HepG2 (cell line): ENCODE measurements at regions not wholly inside any gene's neighbourhood (a gene's known extent, or its start where the extent isn't known, plus 50 kb on each side); places are given as distances from the start of the nearest gene placed in this dataset.

Experiments used
- ATAC-seq: fragments of 200-7000 bp; cut with Tn5 transposase; 3 replicates; pipeline ENCODE4 v1.9.1; 2020; ENCODE audit warnings: mild to moderate bottlenecking, moderate library complexity
- BruUV-seq: library from RNA; stranded (reverse); fragments of 400-500 nt; replicated peaks from 2 replicates; lab custom pipeline; 2021; lab: Mats Ljungman, UMichigan
- CTCF ChIA-PET: fragments of 300-600 bp; formaldehyde crosslinking; extraction: SDS; loops from one replicate; lab custom pipeline; 2021; ENCODE audit warnings: low total read pairs, inconsistent platforms, low intra/inter-chr PET ratio; lab: Yijun Ruan, JAX
- POLR2A ChIA-PET: fragments of 350-600 bp; sonication (Branson Sonifier 250); formaldehyde crosslinking; loops from one replicate; lab custom pipeline; 2020; ENCODE audit warnings: antibody characterized with exemption, inconsistent platforms; lab: Yijun Ruan, JAX
- DNase-seq: peaks from one replicate; pipeline ENCODE4 v3.0.0-alpha.2; 2015; ENCODE audit warnings: low spot score
- FAIRE-seq: peaks from 3 replicates; lab custom pipeline; 2011; peaks lifted over from hg19 to GRCh38; lab: Jason Lieb, UNC
- H2AFZ ChIP-seq: one replicate; pipeline ENCODE4 v1.6.1; 2011; ENCODE audit warnings: low read length, inconsistent platforms
- H3K27ac ChIP-seq: fragments of 300-600 bp; 3 replicates; pipeline ENCODE4 v1.8.0; 2011; ENCODE audit warnings: mixed run types, mild to moderate bottlenecking, mixed read lengths, low read length, inconsistent platforms; ENCODE audit not compliant: insufficient read depth; ENCODE audit errors: extremely low read length
- H3K27me3 ChIP-seq, 2 experiments: fragments of 200-600 bp in 1 of 2; 2 replicates in 1 of 2; 3 replicates in 1 of 2; pipeline versions ENCODE4 v1.6.0 to v1.8.0; 2011; ENCODE audit warnings: low read length in 2 of 2, mild to moderate bottlenecking in 2 of 2, moderate library complexity in 2 of 2, inconsistent platforms in 1 of 2; ENCODE audit not compliant: insufficient read depth in 2 of 2, control insufficient read depth in 1 of 2
- H3K36me3 ChIP-seq, 2 experiments: fragments of 200-600 bp in 1 of 2; replicated peaks in 1 of 2; 2 replicates in 1 of 2; 3 replicates in 1 of 2; pipeline versions ENCODE4 v1.5.1 to v1.8.0; 2011; ENCODE audit warnings: low read length in 2 of 2, inconsistent platforms in 1 of 2; ENCODE audit not compliant: insufficient read depth in 2 of 2, control insufficient read depth in 1 of 2
- H3K4me1 ChIP-seq: 2 replicates; pipeline ENCODE4 v1.5.1; 2012; ENCODE audit warnings: low read length, inconsistent platforms; ENCODE audit not compliant: insufficient read depth
- H3K4me2 ChIP-seq: 2 replicates; pipeline ENCODE4 v1.6.0; 2011; ENCODE audit warnings: low read depth, low read length, inconsistent platforms
- H3K4me3 ChIP-seq, 3 experiments: fragments of 200-600 bp in 1 of 3; sonication (generic), shearing (Covaris generic) in 1 of 3; replicated peaks in 1 of 3; 2 replicates each; pipeline ENCODE4 v1.5.1; 2011 to 2016; ENCODE audit warnings: low read length in 3 of 3, inconsistent platforms in 2 of 3, low read depth in 2 of 3, mild to moderate bottlenecking in 2 of 3, control low read depth in 1 of 3, mixed read lengths in 1 of 3; ENCODE audit not compliant: insufficient read depth in 1 of 3
- H3K79me2 ChIP-seq: one replicate; pipeline ENCODE4 v1.6.1; 2011; ENCODE audit warnings: low read length, inconsistent platforms; ENCODE audit not compliant: insufficient read depth
- H3K9ac ChIP-seq: 2 replicates; pipeline ENCODE4 v1.6.0; 2011; ENCODE audit warnings: mild to moderate bottlenecking, low read depth, low read length, inconsistent platforms; ENCODE audit not compliant: insufficient read depth
- H3K9me3 ChIP-seq: 2 replicates; pipeline ENCODE4 v1.5.1; 2012; ENCODE audit warnings: mild to moderate bottlenecking, low read length
- H4K20me1 ChIP-seq: 2 replicates; pipeline ENCODE4 v1.6.0; 2011; ENCODE audit warnings: inconsistent platforms, mild to moderate bottlenecking, low read length, moderate library complexity; ENCODE audit not compliant: insufficient read depth
- ATF1 ChIP-seq: IDR thresholded peaks from 2 replicates; pipeline ENCODE4 v1.6.1; 2016; ENCODE audit warnings: mild to moderate bottlenecking, control low read depth
- HNF4A ChIP-seq: sonication (generic); formaldehyde crosslinking; IDR thresholded peaks from 2 replicates; pipeline ENCODE4 v1.4.0; 2020; ENCODE audit warnings: missing genetic modification reagents
- PRDM10 ChIP-seq: sonication (generic); formaldehyde crosslinking; IDR thresholded peaks from 2 replicates; pipeline ENCODE4 v1.4.0; 2020; ENCODE audit warnings: low read depth, missing genetic modification reagents
- YY1 ChIP-seq: IDR thresholded peaks from 2 replicates; pipeline ENCODE4 v1.6.1; 2011; ENCODE audit warnings: low read length, low read depth, moderate library complexity, mild to moderate bottlenecking; ENCODE audit not compliant: insufficient read depth, insufficient replicate concordance
- WGBS: methylation state at CpG from one replicate; pipeline ENCODE4 v1.1.6; 2017; ENCODE audit warnings: low lambda C conversion rate; 5-methylcytosine and 5-hydroxymethylcytosine counted together
- in situ Hi-C: cut with HindIII; loops from 2 replicates; pipeline ENCODE4 v1.10.0; 2017; ENCODE audit warnings: low pct_unique_long_range_greater_than_20kb; ENCODE audit not compliant: extremely low pct_ligation_motif_present
- intact Hi-C: fragments of 100-400 bp; cut with micrococcal nuclease; formaldehyde crosslinking; loops from one replicate; pipeline ENCODE4 v1.10.0; 2022; ENCODE audit not compliant: unreplicated experiment

DNA sequence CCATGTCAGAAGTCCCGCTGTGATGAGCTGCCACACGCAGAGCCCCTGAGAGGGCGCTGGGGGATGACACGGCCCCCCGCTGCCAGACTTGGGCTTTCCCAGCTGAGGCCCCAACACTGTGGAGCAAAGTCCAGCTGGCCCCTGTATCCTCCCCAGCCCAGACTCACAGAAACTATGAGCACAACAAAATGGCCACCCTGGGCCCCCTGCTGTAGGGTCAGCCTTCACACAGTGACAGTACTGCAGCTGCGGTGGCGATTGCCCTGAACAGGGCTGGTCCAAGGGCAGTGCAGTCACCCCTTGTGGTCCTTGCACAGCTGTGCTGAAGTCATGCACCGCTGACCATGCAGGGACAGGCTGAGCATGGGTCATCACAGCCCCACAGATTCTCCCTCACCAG lies 78.2 kb upstream of the CST7 start:
- WGBS, result 20% methylated on average over 6 of the region's 8 CpGs
- H3K9ac ChIP-seq, result no peak overlapping the region
- no peaks in the 10 kb centered on the region for H3K36me3 ChIP-seq
- no TSS peak for BruUV-seq
- no peaks in the 10 kb centered on the region; the same call in 1 of the 2 replicates for H4K20me1 ChIP-seq
- ChIA-PET CTCF (no interaction called here), POLR2A (no interaction called here)
- peak overlapping the region; percentile 6; the same call in 1 of the 2 replicates for H3K4me2 ChIP-seq
- in situ Hi-C loops, result no loop called here
- peaks cover 8% of the 10 kb centered on the region for H3K4me1 ChIP-seq
- ATAC-seq, result peak; percentile 67
- no peaks in the 10 kb centered on the region for H3K79me2 ChIP-seq
- peaks cover 4% of the 10 kb centered on the region for H3K9me3 ChIP-seq
- H3K27ac ChIP-seq, result no peak overlapping the region
- DNase-seq, result no peak
- H3K27me3 ChIP-seq, result peaks cover 14 to 25% of the 10 kb centered on the region in 2 experiments; a peak in 2 of 5 replicates
- H2AFZ ChIP-seq, result no peak overlapping the region
- intact Hi-C loops, result no loop called here
- no peak overlapping the region for H3K4me3 ChIP-seq
- TF ChIP-seq HNF4A (peak; percentile 46; the same call in 1 of the 2 replicates), YY1 (peak; percentile 22), ATF1 (CRISPR knock-in tag) (no peak), PRDM10 (CRISPR knock-in tag) (0 out of 2 replicates have a peak, but pooled peaks have one; percentile 36)
- FAIRE-seq, result no peak
